K562 (cell line): ENCODE measurements at regions not wholly inside any gene's neighbourhood (a gene's known extent, or its start where the extent isn't known, plus 50 kb on each side); places are given as distances from the start of the nearest gene placed in this dataset.

ENCODE experiments used
- ATAC-seq: fragments of 200-7000 bp; cut with Tn5 transposase; 3 replicates; pipeline ENCODE4 v1.9.1; 2020; ENCODE audit warnings: moderate library complexity
- BruUV-seq: library from RNA; stranded (reverse); fragments of 400-500 nt; replicated peaks from 2 replicates; lab custom pipeline; 2021; lab: Mats Ljungman, UMichigan
- CTCF ChIA-PET: fragments of 300-600 bp; formaldehyde crosslinking; extraction: SDS; loops from one replicate; lab custom pipeline; 2021; ENCODE audit warnings: low intra/inter-chr PET ratio; lab: Yijun Ruan, JAX
- POLR2A ChIA-PET: fragments of 300-600, 350-650 bp; sonication (Branson Sonifier 250); formaldehyde crosslinking; extraction: SDS; loops from one replicate; lab custom pipeline; 2021; ENCODE audit warnings: antibody characterized with exemption, inconsistent platforms; lab: Yijun Ruan, JAX
- DNase-seq, 4 experiments: peaks; one replicate each; pipeline versions ENCODE4 v3.0.0 to v3.0.0-alpha.2; 2011 to 2018; ENCODE audit warnings: low spot score in 3 of 4, mixed read lengths in 3 of 4; ENCODE audit errors: extremely low read depth in 1 of 4
- FAIRE-seq: peaks from 2 replicates; lab custom pipeline; 2011; peaks lifted over from hg19 to GRCh38; lab: Jason Lieb, UNC
- H2AFZ ChIP-seq: 2 replicates; pipeline ENCODE4 v1.6.0; 2011; ENCODE audit warnings: low read depth, low read length, control low read depth, inconsistent platforms
- H3K27ac ChIP-seq: fragments of 200-600 bp; 3 replicates; pipeline ENCODE4 v1.8.0; 2011; ENCODE audit warnings: low read depth, mild to moderate bottlenecking, control low read depth, inconsistent platforms, low read length, moderate library complexity, mixed read lengths; ENCODE audit errors: extremely low read depth
- H3K27me3 ChIP-seq, 2 experiments: fragments of 300-600 bp in 1 of 2; 2 replicates in 1 of 2; 3 replicates in 1 of 2; pipeline versions ENCODE4 v1.6.0 to v1.8.0; 2011; ENCODE audit warnings: inconsistent platforms in 2 of 2, low read length in 2 of 2, mild to moderate bottlenecking in 1 of 2, mixed read lengths in 1 of 2, moderate library complexity in 1 of 2; ENCODE audit not compliant: control insufficient read depth in 2 of 2, insufficient read depth in 2 of 2
- H3K36me3 ChIP-seq: fragments of 300-600 bp; 3 replicates; pipeline ENCODE4 v1.8.0; 2011; ENCODE audit warnings: mild to moderate bottlenecking, low read length, inconsistent platforms; ENCODE audit not compliant: control insufficient read depth, insufficient read depth
- H3K4me1 ChIP-seq, 2 experiments: fragments of 200-600 bp in 1 of 2; replicated peaks in 1 of 2; 2 replicates in 1 of 2; 3 replicates in 1 of 2; pipeline versions ENCODE4 v1.5.1 to v1.8.0; 2011; ENCODE audit warnings: inconsistent platforms in 2 of 2, low read length in 2 of 2, mild to moderate bottlenecking in 1 of 2, mixed read lengths in 1 of 2, moderate library complexity in 1 of 2; ENCODE audit not compliant: control insufficient read depth in 2 of 2, insufficient read depth in 2 of 2
- H3K4me2 ChIP-seq: 2 replicates; pipeline ENCODE4 v1.6.1; 2011; ENCODE audit warnings: low read length, control low read depth, inconsistent platforms, mixed read lengths; ENCODE audit not compliant: insufficient read depth
- H3K4me3 ChIP-seq: fragments of 200-600 bp; sonication (generic), shearing (Covaris generic); 2 replicates; pipeline ENCODE4 v1.5.1; 2016; ENCODE audit warnings: control low read depth, inconsistent platforms
- H3K79me2 ChIP-seq: fragments of 200-600 bp; 3 replicates; pipeline ENCODE4 v1.8.0; 2011; ENCODE audit warnings: low read length, inconsistent platforms; ENCODE audit not compliant: control insufficient read depth, insufficient read depth
- H3K9ac ChIP-seq, 2 experiments: 2 replicates each; pipeline versions ENCODE4 v1.6.0 to v1.6.1; 2011; ENCODE audit warnings: low read depth in 2 of 2, low read length in 2 of 2, control low read depth in 1 of 2, inconsistent platforms in 1 of 2, mild to moderate bottlenecking in 1 of 2, mixed read lengths in 1 of 2; ENCODE audit not compliant: insufficient read depth in 1 of 2
- H3K9me1 ChIP-seq: one replicate; pipeline ENCODE4 v1.6.0; 2011; ENCODE audit warnings: inconsistent platforms, mild to moderate bottlenecking, low read length, moderate library complexity; ENCODE audit not compliant: control insufficient read depth, insufficient read depth
- H3K9me3 ChIP-seq: replicated peaks from 2 replicates; pipeline ENCODE4 v1.5.1; 2011; ENCODE audit warnings: low read depth, low read length, inconsistent platforms; ENCODE audit not compliant: control insufficient read depth, insufficient read depth
- H4K20me1 ChIP-seq: replicated peaks from 2 replicates; pipeline ENCODE4 v1.6.1; 2011; ENCODE audit warnings: low read length, inconsistent platforms, mixed read lengths; ENCODE audit not compliant: control insufficient read depth, insufficient read depth
- EGR1 ChIP-seq: fragments of 450-650 bp; conservative IDR thresholded peaks from 2 replicates; pipeline ENCODE4 v1.6.1; 2017; ENCODE audit warnings: mild to moderate bottlenecking
- HCFC1 ChIP-seq: IDR thresholded peaks from 2 replicates; pipeline ENCODE4 v1.6.1; 2012; ENCODE audit warnings: low read depth, low read length, improper control_type of control experiment
- ID3 ChIP-seq, 2 experiments: fragments of 250-450 bp in 1 of 2; fragments of 450-650 bp in 1 of 2; sonication (Bioruptor Pico) in 1 of 2; IDR thresholded peaks; 2 replicates each; pipeline versions ENCODE4 v1.6.1 to v1.8.0; 2016 to 2021; ENCODE audit warnings: mild to moderate bottlenecking in 2 of 2, moderate library complexity in 2 of 2, missing compliant biosample characterization in 1 of 2, missing genetic modification characterization in 1 of 2
- KLF6 ChIP-seq: fragments of 250-450 bp; sonication (Bioruptor Pico); IDR thresholded peaks from 2 replicates; pipeline ENCODE4 v1.4.0; 2020; ENCODE audit warnings: mild to moderate bottlenecking, moderate library complexity, borderline replicate concordance
- MAFF ChIP-seq: IDR thresholded peaks from 2 replicates; pipeline ENCODE4 v1.6.1; 2012; ENCODE audit warnings: low read length, improper control_type of control experiment
- NBN ChIP-seq: fragments of 450-650 bp; IDR thresholded peaks from 2 replicates; pipeline ENCODE4 v1.6.1; 2016; ENCODE audit warnings: low read depth, mild to moderate bottlenecking
- WHSC1 ChIP-seq: IDR thresholded peaks from one replicate; pipeline ENCODE4 v1.6.1; 2012; ENCODE audit warnings: low read length, control low read depth, inconsistent platforms
- ZNF695 ChIP-seq: fragments of 450-650 bp; formaldehyde crosslinking; IDR thresholded peaks from 2 replicates; pipeline ENCODE4 v1.4.0; 2020; ENCODE audit warnings: mild to moderate bottlenecking, moderate library complexity
- ZNF76 ChIP-seq: fragments of 250-450 bp; sonication (Bioruptor Pico); IDR thresholded peaks from 2 replicates; pipeline ENCODE4 v1.4.0; 2020; ENCODE audit warnings: mild to moderate bottlenecking, moderate library complexity, borderline replicate concordance
- WGBS: fragments of 100-300 bp; shearing (Covaris generic); methylation state at CpG from one replicate; pipeline ENCODE4 v1.1.6; 2016; ENCODE audit warnings: low coverage, mixed read lengths; ENCODE audit not compliant: insufficient coverage; ENCODE audit errors: missing lambda C conversion rate; 5-methylcytosine and 5-hydroxymethylcytosine counted together
- in situ Hi-C: fragments of 300-500 bp; cut with MboI; formaldehyde crosslinking; loops from 4 replicates; pipeline ENCODE4 v1.15.0; 2018; ENCODE audit warnings: inconsistent platforms, mixed read lengths
- intact Hi-C: fragments of 100-400 bp; cut with micrococcal nuclease; formaldehyde crosslinking; loops from 2 replicates; pipeline ENCODE4 v1.14.2; 2022

DNA sequence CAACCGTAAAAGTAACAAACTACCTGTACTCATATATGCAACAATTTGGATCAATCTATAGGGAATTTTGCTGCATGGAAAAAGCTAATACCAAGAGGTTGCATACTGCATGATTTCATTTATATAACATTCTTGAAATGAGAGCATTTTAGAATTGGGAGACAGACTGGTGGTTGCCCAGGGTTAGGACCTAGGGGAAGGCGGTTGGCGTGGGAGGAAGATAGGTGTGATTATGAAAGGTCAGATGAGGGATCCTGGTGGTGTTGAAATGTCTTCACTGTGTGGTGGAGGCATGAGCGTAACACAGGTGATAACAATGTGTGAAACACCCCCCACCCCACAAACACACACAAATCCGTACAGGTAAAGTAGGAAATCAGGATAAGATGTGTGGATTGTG, 176.6 kb upstream of the ZBED5 start:
- Histone ChIP-seq H3K9ac (no peak overlapping the region), H3K79me2 (no peaks in the 10 kb centered on the region), H3K4me3 (no peak overlapping the region), H3K9me1 (peaks cover 2% of the 10 kb centered on the region), H3K27me3 (peaks cover 2 to 21% of the 10 kb centered on the region in 2 experiments), H4K20me1 (no peaks in the 10 kb centered on the region), H3K4me2 (no peak overlapping the region), H3K36me3 (no peaks in the 10 kb centered on the region), H3K4me1 (no peaks in the 10 kb centered on the region), H3K9me3 (no peaks in the 10 kb centered on the region), H3K27ac (no peak overlapping the region), H2AFZ (no peak overlapping the region)
- DNase-seq (no peak), FAIRE-seq (no peak), ATAC-seq (no peak)
- POLR2A ChIA-PET = no interaction called here
- CTCF ChIA-PET = no interaction called here
- in situ Hi-C loops (loop anchor here (5.0 kb wide), 1 partner anchor 753 kb away; no protein-coding TSS in a partner anchor), intact Hi-C loops (loop anchor here (10.0 kb wide), 1 partner anchor 1010 kb away; no protein-coding TSS in a partner anchor)
- TF ChIP-seq HCFC1 (no peak), NBN (no peak), EGR1 (peak; percentile 42; the same call in 1 of the 2 replicates), MAFF (no peak), ZNF695 (CRISPR knock-in tag) (no peak), WHSC1 (no peak), KLF6 (no peak), ZNF76 (CRISPR knock-in tag) (no peak), ID3 (CRISPR knock-in tag; IDR thresholded peaks at IDR 0.05) (no peak), ID3 (tag; IDR thresholded peaks at IDR 0.05) (peak; percentile 84)
- WGBS = 3% methylated on average over 5 of the region's 5 CpGs
- no TSS peak for BruUV-seq
